Thoracic aorta (tissue), 2 donors: ENCODE measurements at regions not wholly inside any gene's neighbourhood (a gene's known extent, or its start where the extent isn't known, plus 50 kb on each side); places are given as distances from the start of the nearest gene placed in this dataset.

Experiments used
- ATAC-seq: fragments of 150-250 bp; one replicate; pipeline ENCODE4 v1.8.0; 2017; ENCODE audit warnings: low read depth; ENCODE audit not compliant: insufficient number of reproducible peaks, low FRiP score
- DNase-seq: peaks from one replicate; pipeline ENCODE4 v3.0.0-alpha.2; 2020; ENCODE audit warnings: low spot score
- H3K27ac ChIP-seq, 2 donors: fragments of 200-600 bp; sonication (generic); 1 replicate in 1 of 2; 2 replicates in 1 of 2; pipeline ENCODE4 v1.5.1; 2016; ENCODE audit warnings: mild to moderate bottlenecking in 2 of 2, moderate library complexity in 2 of 2
- H3K27me3 ChIP-seq: fragments of 200-600 bp; sonication (generic); replicated peaks from 2 replicates; pipeline ENCODE4 v1.6.0; 2016; ENCODE audit warnings: mild to moderate bottlenecking; ENCODE audit not compliant: insufficient read depth
- H3K36me3 ChIP-seq: fragments of 200-600 bp; sonication (generic); one replicate; pipeline ENCODE4 v1.5.1; 2016
- H3K4me1 ChIP-seq, 2 donors: fragments of 200-600 bp; sonication (generic); 1 replicate in 1 of 2; 2 replicates in 1 of 2; pipeline versions ENCODE4 v1.5.1 to v1.6.0; 2016; ENCODE audit warnings: low read depth in 2 of 2, mild to moderate bottlenecking in 1 of 2; ENCODE audit not compliant: control insufficient read depth in 1 of 2
- H3K4me3 ChIP-seq: fragments of 200-600 bp; sonication (generic); 2 replicates; pipeline ENCODE4 v1.5.1; 2016; ENCODE audit warnings: mild to moderate bottlenecking
- H3K9me3 ChIP-seq: fragments of 200-600 bp; sonication (generic); 2 replicates; pipeline ENCODE4 v1.5.1; 2016
- TF ChIP-seq, protein P1 (sequence below): fragments of 200-600 bp; sonication (generic); IDR thresholded peaks from one replicate; pipeline ENCODE4 v1.5.1; 2019; ENCODE audit warnings: antibody characterized with exemption

DNA sequence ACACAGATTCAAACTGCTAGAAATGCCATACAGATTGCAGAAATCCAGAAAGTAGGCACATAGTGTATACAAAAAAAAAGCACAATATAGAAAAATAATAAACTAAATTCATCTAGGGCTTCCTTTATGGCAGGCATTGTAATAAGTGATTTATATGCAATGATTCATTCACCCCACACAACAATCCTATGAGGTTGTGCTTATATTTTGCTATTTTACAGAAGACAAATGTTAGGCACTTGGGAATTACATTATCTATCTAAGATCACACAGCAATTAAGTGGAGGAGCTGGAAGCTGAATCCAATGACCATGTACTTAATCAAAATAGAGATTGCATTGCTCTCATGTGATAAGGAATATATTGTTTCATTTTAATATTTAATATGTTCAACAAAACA lies 225.7 kb upstream of the KCNK2 start:
- TF ChIP-seq, protein P1, sequence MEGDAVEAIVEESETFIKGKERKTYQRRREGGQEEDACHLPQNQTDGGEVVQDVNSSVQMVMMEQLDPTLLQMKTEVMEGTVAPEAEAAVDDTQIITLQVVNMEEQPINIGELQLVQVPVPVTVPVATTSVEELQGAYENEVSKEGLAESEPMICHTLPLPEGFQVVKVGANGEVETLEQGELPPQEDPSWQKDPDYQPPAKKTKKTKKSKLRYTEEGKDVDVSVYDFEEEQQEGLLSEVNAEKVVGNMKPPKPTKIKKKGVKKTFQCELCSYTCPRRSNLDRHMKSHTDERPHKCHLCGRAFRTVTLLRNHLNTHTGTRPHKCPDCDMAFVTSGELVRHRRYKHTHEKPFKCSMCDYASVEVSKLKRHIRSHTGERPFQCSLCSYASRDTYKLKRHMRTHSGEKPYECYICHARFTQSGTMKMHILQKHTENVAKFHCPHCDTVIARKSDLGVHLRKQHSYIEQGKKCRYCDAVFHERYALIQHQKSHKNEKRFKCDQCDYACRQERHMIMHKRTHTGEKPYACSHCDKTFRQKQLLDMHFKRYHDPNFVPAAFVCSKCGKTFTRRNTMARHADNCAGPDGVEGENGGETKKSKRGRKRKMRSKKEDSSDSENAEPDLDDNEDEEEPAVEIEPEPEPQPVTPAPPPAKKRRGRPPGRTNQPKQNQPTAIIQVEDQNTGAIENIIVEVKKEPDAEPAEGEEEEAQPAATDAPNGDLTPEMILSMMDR = no peak
- no peak for ATAC-seq
- H3K36me3 ChIP-seq = no peaks in the 10 kb centered on the region
- no peaks in the 10 kb centered on the region for H3K27me3 ChIP-seq
- no peak overlapping the region for H3K4me3 ChIP-seq
- DNase-seq = no peak
- no peak overlapping the region for H3K27ac ChIP-seq
- no peaks in the 10 kb centered on the region for H3K4me1 ChIP-seq
- no peaks in the 10 kb centered on the region for H3K9me3 ChIP-seq

DNA sequence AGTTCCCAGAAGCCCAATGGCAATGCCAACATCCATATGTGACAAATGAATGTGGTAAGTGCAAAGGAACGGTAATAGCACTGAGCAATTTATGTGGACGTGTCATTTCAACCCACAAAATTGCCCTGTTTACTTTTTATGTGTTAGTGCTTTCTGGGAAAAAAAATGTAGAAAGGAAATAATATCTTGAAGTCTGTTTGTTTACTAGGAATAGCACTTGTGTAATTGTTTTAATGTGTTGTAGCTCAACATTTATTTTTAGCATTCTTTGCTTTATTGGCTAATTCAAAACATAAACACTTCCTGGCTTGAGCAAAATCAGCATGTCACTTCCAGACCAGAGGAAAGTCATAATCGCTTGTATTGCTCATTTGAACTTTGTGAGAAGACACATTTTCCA lies 224.8 kb upstream of the KCNK2 start:
- no peak overlapping the region for H3K27ac ChIP-seq
- no peak overlapping the region for H3K4me3 ChIP-seq
- H3K36me3 ChIP-seq = no peaks in the 10 kb centered on the region
- no peak for ATAC-seq
- DNase-seq = no peak
- TF ChIP-seq, protein P1 = no peak
- no peaks in the 10 kb centered on the region for H3K27me3 ChIP-seq
- H3K9me3 ChIP-seq = no peaks in the 10 kb centered on the region
- no peaks in the 10 kb centered on the region for H3K4me1 ChIP-seq

DNA sequence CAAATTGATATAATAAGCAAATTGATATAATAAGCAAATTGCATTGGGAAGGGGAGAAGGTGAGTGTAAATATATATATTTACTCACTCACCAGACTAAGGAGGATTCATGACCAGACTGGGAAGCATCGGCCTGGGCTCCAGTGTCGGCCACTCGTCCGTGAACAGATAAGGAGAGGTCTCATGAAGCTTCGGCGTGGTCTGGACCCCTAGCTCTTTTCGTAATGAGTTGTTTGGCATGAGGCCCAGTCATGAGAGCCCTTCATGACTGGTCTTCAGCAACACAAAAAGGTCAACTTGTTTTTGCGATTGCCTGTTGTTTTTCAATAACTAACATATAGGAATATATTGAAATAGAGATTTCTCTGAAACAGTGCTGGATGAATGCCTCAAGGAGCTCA lies 222.9 kb upstream of the KCNK2 start:
- H3K9me3 ChIP-seq = no peaks in the 10 kb centered on the region
- no peak for DNase-seq
- TF ChIP-seq, protein P1 = no peak
- H3K27ac ChIP-seq = no peak overlapping the region
- H3K27me3 ChIP-seq = no peaks in the 10 kb centered on the region
- no peak for ATAC-seq
- H3K4me3 ChIP-seq = no peak overlapping the region
- H3K4me1 ChIP-seq = no peaks in the 10 kb centered on the region
- no peaks in the 10 kb centered on the region for H3K36me3 ChIP-seq

DNA sequence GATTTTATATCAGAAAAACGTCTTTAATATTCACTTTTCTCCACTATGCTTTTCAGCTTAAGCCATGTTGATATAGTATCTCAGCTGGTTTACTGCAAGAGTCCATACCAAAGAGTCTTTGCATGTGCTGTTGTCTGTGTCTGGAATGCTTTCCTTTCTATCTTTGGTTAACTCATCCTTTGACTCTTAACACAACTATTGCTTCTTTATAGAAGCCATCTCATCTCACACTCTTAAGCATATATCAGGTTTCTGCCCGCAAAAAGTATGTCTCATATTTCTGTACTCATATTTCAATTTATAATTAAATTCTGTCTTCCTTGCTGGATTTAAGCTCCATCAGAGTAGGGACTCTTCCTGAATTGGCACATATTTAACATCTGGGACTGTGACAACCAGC lies 220.9 kb upstream of the KCNK2 start:
- no peak for DNase-seq
- no peaks in the 10 kb centered on the region for H3K27me3 ChIP-seq

DNA sequence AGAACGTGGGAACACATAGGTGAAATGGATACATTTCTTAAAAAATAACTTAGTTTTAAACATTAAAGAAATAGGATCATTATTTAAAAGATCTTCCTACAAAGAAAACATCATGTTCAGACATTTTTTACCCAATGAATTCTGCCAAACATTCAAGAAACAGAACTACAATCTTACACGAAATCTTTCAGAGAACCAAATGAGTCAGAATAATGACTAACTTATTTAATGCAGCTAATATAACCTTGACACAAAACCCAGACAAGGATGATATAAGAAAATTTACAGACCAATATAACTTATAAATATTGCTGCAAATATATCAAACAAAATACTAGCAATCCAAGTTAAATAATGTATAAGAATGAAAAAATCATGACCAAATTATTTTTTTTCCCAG lies 220.1 kb upstream of the KCNK2 start:
- H3K4me3 ChIP-seq = no peak overlapping the region
- H3K27ac ChIP-seq = no peak overlapping the region
- ATAC-seq = no peak
- no peaks in the 10 kb centered on the region for H3K36me3 ChIP-seq
- no peaks in the 10 kb centered on the region for H3K4me1 ChIP-seq
- TF ChIP-seq, protein P1 = no peak
- no peak for DNase-seq
- H3K27me3 ChIP-seq = no peaks in the 10 kb centered on the region
- no peaks in the 10 kb centered on the region for H3K9me3 ChIP-seq

More for the DNA sequence above, 220.9 kb upstream of the KCNK2 start:
- TF ChIP-seq, protein P1 = no peak
- Histone ChIP-seq H3K4me1 (no peaks in the 10 kb centered on the region), H3K4me3 (no peak overlapping the region), H3K9me3 (no peaks in the 10 kb centered on the region), H3K36me3 (no peaks in the 10 kb centered on the region), H3K27ac (no peak overlapping the region)
- ATAC-seq = no peak
